Activated naive CD4-positive, alpha-beta T cell (primary cell): ENCODE measurements at regions not wholly inside any gene's neighbourhood (a gene's known extent, or its start where the extent isn't known, plus 50 kb on each side); places are given as distances from the start of the nearest gene placed in this dataset.
"Not testable (repeated sequence)": the region's sequence is repeated elsewhere in the genome, so short reads cannot be mapped to it uniquely, and the experiment has no call there.

Experiments used
- DNase-seq, 4 experiments: peaks; one replicate each; lab custom pipeline; 2025; lab: John Stamatoyannopoulos, UW

- DNase-seq = no peak
Measured at GRCh38 chr9:21533597-21533996, 51.5 kb upstream of the IFNE start.

GRCh38 chr9:21535396-21535795, 53.3 kb upstream of the IFNE start:
- DNase-seq = no peak

GRCh38 chr9:21542787-21543186, 60.7 kb upstream of the IFNE start:
- DNase-seq = no peak

GRCh38 chr9:21543187-21543586, 61.1 kb upstream of the IFNE start:
- no peak for DNase-seq

- not testable (repeated sequence) for DNase-seq
Measured at GRCh38 chr9:21543816-21544215, 61.7 kb upstream of the IFNE start.

- no peak for DNase-seq
Measured at GRCh38 chr9:21546949-21547348, 64.8 kb upstream of the IFNE start.

- DNase-seq = no peak
Measured at GRCh38 chr9:21549251-21549765, 67.2 kb upstream of the IFNE start.

GRCh38 chr9:21549890-21550289, 67.8 kb upstream of the IFNE start:
- DNase-seq = no peak

- DNase-seq = no peak
Measured at GRCh38 chr9:21550392-21550791, 68.3 kb upstream of the IFNE start.

GRCh38 chr9:21551401-21551800, 69.3 kb upstream of the IFNE start:
- no peak for DNase-seq

GRCh38 chr9:21552244-21553170, 70.4 kb upstream of the IFNE start:
- no peak for DNase-seq

GRCh38 chr9:21553441-21553840, 71.3 kb upstream of the IFNE start:
- DNase-seq = no peak

- no peak for DNase-seq
Measured at GRCh38 chr9:21554813-21555212, 72.7 kb upstream of the IFNE start.

GRCh38 chr9:21555911-21556310, 73.8 kb upstream of the IFNE start:
- DNase-seq = no peak

- no peak for DNase-seq
Measured at GRCh38 chr9:21556581-21557427, 74.7 kb upstream of the IFNE start.

- no peak for DNase-seq
Measured at GRCh38 chr9:21557428-21557768, 75.3 kb upstream of the IFNE start.

- no peak for DNase-seq
Measured at GRCh38 chr9:21558079-21558478, 76.0 kb upstream of the IFNE start.

- no peak for DNase-seq
Measured at GRCh38 chr9:21558615-21559401, 76.7 kb upstream of the IFNE start.

GRCh38 chr9:21559402-21560280, 77.5 kb upstream of the IFNE start:
- DNase-seq = peak; percentile 8 to 56 (median 17)

GRCh38 chr9:21560281-21560745, 78.2 kb upstream of the IFNE start:
- DNase-seq = no peak

GRCh38 chr9:21561502-21561901, 79.4 kb upstream of the IFNE start:
- no peak for DNase-seq
